Lower leg skin (tissue), 4 donors: ENCODE measurements at regions not wholly inside any gene's neighbourhood (a gene's known extent, or its start where the extent isn't known, plus 50 kb on each side); places are given as distances from the start of the nearest gene placed in this dataset.

ENCODE experiments used
- DNase-seq, 2 donors: peaks; one replicate each; pipeline ENCODE4 v3.0.0-alpha.2; 2019; ENCODE audit warnings: low spot score in 2 of 2
- H3K4me3 ChIP-seq: fragments of 200-600 bp; sonication (generic); 2 replicates; pipeline ENCODE4 v1.5.1; 2017; ENCODE audit warnings: mild to moderate bottlenecking, low read depth; ENCODE audit not compliant: poor library complexity, severe bottlenecking
- POLR2A ChIP-seq, 2 donors: fragments of 450-650 bp; IDR thresholded peaks; one replicate each; pipeline ENCODE4 v1.6.1; 2016 to 2017; ENCODE audit warnings: antibody characterized with exemption in 2 of 2, mild to moderate bottlenecking in 1 of 2, moderate library complexity in 1 of 2
- WGBS, 2 donors: methylation state at CpG; one replicate each; pipeline ENCODE4 v1.1.5; 2018; 5-methylcytosine and 5-hydroxymethylcytosine counted together
- intact Hi-C: fragments of 100-400 bp; cut with DNase I; formaldehyde crosslinking; loops from one replicate; pipeline ENCODE4 v1.15.0; 2023; ENCODE audit warnings: low total_unique reads
- TF ChIP-seq, protein P1 (sequence below), 3 donors: fragments of 450-650 bp; IDR thresholded peaks; one replicate each; pipeline ENCODE4 v1.5.1; 2016; ENCODE audit warnings: antibody characterized with exemption in 3 of 3, mild to moderate bottlenecking in 3 of 3, moderate library complexity in 2 of 3

DNA sequence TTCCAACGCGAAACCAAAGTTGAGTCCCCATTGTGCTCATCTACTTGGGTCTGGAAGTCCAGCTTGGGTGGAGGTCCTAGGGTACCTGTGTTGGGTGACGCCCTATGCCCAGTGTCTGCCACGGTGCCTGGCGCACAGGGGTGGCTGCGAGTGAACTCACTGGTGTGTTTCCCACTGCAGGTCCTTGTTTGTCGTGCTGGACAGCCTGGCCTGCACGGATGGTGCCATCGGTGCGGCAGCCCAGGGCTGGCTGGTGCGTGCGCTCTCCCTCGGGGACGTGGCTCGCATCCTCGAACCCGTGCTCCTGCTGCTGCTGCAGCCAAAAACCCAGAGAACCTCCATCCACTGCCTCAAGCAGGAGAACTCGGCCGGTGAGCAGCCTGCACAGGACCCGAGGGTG lies 80.4 kb upstream of the MORC3 start:
- intact Hi-C loops: no loop called here
- no peak overlapping the region for H3K4me3 ChIP-seq
- TF ChIP-seq, protein P1, sequence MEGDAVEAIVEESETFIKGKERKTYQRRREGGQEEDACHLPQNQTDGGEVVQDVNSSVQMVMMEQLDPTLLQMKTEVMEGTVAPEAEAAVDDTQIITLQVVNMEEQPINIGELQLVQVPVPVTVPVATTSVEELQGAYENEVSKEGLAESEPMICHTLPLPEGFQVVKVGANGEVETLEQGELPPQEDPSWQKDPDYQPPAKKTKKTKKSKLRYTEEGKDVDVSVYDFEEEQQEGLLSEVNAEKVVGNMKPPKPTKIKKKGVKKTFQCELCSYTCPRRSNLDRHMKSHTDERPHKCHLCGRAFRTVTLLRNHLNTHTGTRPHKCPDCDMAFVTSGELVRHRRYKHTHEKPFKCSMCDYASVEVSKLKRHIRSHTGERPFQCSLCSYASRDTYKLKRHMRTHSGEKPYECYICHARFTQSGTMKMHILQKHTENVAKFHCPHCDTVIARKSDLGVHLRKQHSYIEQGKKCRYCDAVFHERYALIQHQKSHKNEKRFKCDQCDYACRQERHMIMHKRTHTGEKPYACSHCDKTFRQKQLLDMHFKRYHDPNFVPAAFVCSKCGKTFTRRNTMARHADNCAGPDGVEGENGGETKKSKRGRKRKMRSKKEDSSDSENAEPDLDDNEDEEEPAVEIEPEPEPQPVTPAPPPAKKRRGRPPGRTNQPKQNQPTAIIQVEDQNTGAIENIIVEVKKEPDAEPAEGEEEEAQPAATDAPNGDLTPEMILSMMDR (IDR thresholded peaks at IDR 0.05): no peak
- no peak for TF ChIP-seq POLR2A (IDR thresholded peaks at IDR 0.05)
- 96 to 98% methylated on average over 20 of the region's 20 CpGs for WGBS, 2 donors
- no peak for DNase-seq

DNA sequence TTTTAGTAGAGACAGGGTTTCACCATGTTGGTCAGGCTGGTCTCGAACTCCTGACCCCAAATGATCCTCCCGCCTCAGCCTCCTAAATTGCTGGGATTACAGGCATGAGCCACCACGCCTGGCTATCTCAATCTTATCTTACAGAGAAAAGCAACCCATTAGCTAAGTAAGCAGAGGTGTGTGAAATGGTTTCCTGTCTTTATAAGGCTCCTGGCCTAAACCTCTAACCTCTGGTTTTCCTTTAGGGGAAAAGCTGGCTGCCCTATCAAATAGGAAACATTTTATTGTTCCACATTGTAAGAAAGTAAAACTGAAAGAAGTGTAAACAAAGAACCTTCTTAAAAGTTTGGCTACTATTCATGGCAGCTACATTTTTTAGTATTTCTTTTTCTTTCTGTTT lies 78.3 kb upstream of the MORC3 start:
- intact Hi-C loops: loop anchor here (10.0 kb wide), 1 partner anchor 47 kb away; no protein-coding TSS in a partner anchor
- no peak for DNase-seq
- no peak overlapping the region for H3K4me3 ChIP-seq
- 85 to 89% methylated on average over 3 of the region's 3 CpGs for WGBS, 2 donors
- TF ChIP-seq, protein P1 (IDR thresholded peaks at IDR 0.05): no peak
- no peak for TF ChIP-seq POLR2A (IDR thresholded peaks at IDR 0.05)

GRCh38 chr21:36245115-36245514 lies 74.9 kb upstream of the MORC3 start:
- intact Hi-C loops: loop anchor here (10.0 kb wide), 1 partner anchor 50 kb away; no protein-coding TSS in a partner anchor
- no peak overlapping the region for H3K4me3 ChIP-seq
- WGBS, 2 donors: 95 to 96% methylated on average over 20 to 24 of the region's 24 CpGs
- DNase-seq: no peak
- TF ChIP-seq POLR2A (IDR thresholded peaks at IDR 0.05): no peak
- TF ChIP-seq, protein P1 (IDR thresholded peaks at IDR 0.05): no peak

GRCh38 chr21:36245649-36246048 lies 74.3 kb upstream of the MORC3 start:
- no peak for DNase-seq
- intact Hi-C loops: loop anchor here (10.0 kb wide), 1 partner anchor 51 kb away; no protein-coding TSS in a partner anchor
- 89 to 91% methylated on average over 18 of the region's 18 CpGs for WGBS, 2 donors
- no peak overlapping the region for H3K4me3 ChIP-seq
- no peak for TF ChIP-seq POLR2A (IDR thresholded peaks at IDR 0.05)
- TF ChIP-seq, protein P1 (IDR thresholded peaks at IDR 0.05): no peak

DNA sequence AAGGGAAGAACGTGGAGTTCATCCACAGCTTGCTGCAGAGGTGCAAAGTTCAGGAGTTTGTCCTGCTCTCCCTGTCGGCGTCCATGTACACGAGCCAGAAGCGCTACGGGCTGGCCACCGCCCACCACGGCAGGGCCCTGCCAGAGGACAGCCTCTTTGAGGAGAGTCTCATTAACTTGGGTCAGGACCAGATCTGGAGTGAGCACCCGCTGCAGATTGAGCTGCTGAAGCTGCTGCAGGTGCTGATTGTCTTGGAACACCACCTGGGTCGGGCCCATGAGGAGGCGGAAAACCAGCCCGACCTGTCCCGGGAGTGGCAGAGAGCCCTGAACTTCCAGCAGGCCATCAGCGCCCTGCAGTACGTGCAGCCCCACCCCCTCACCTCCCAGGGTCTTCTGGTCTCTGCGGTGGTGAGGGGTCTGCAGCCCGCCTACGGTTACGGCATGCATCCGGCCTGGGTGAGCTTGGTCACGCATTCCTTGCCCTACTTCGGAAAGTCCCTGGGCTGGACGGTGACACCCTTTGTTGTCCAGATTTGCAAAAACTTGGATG lies 73.8 kb upstream of the MORC3 start:
- TF ChIP-seq POLR2A (IDR thresholded peaks at IDR 0.05): no peak
- TF ChIP-seq, protein P1 (IDR thresholded peaks at IDR 0.05): no peak
- H3K4me3 ChIP-seq: no peak overlapping the region
- intact Hi-C loops: loop anchor here (10.0 kb wide), 1 partner anchor 51 kb away; no protein-coding TSS in a partner anchor
- DNase-seq: peak in 1 of 2 donors; percentile 32
- 54 to 55% methylated on average over 21 to 23 of the region's 23 CpGs for WGBS, 2 donors
